Astrocyte of the spinal cord (primary cell): ENCODE measurements at regions not wholly inside any gene's neighbourhood (a gene's known extent, or its start where the extent isn't known, plus 50 kb on each side); places are given as distances from the start of the nearest gene placed in this dataset.

Source experiments
- DNase-seq: peaks from one replicate; pipeline ENCODE4 v3.0.0; 2011; ENCODE audit warnings: low read depth, low spot score
- H3K4me3 ChIP-seq: 2 replicates; pipeline ENCODE4 v1.5.1; 2011; ENCODE audit warnings: low read depth, mild to moderate bottlenecking, low read length, moderate library complexity
- CTCF ChIP-seq: IDR thresholded peaks from 2 replicates; pipeline ENCODE4 v1.5.1; 2012; ENCODE audit warnings: low read depth, mild to moderate bottlenecking, low read length, inconsistent platforms
- in situ Hi-C: cut with HindIII; loops from 2 replicates; pipeline ENCODE4 v1.10.0; 2017; ENCODE audit warnings: low sequenced_read_pairs

GRCh38 chr15:36422631-36423030 is 156.8 kb upstream of the CDIN1 start:
- DNase-seq = no peak
- no peak for TF ChIP-seq CTCF
- no peak overlapping the region for H3K4me3 ChIP-seq
- in situ Hi-C loops = no loop called here

- H3K4me3 ChIP-seq = no peak overlapping the region
- no peak for DNase-seq
- no peak for TF ChIP-seq CTCF
- in situ Hi-C loops = no loop called here
Observed at GRCh38 chr15:36426691-36427090, 152.7 kb upstream of the CDIN1 start.

GRCh38 chr15:36428102-36428845 is 151.2 kb upstream of the CDIN1 start:
- TF ChIP-seq CTCF = no peak
- peak; percentile 99 for DNase-seq

GRCh38 chr15:36429707-36430106 is 149.7 kb upstream of the CDIN1 start:
- no peak overlapping the region for H3K4me3 ChIP-seq
- in situ Hi-C loops = no loop called here
- no peak for DNase-seq
- TF ChIP-seq CTCF = no peak

More at GRCh38 chr15:36428102-36428845, 151.2 kb upstream of the CDIN1 start:
- in situ Hi-C loops = no loop called here
- no peak overlapping the region for H3K4me3 ChIP-seq

- no peak for TF ChIP-seq CTCF
- in situ Hi-C loops = no loop called here
- no peak for DNase-seq
- no peak overlapping the region for H3K4me3 ChIP-seq
Observed at GRCh38 chr15:36430280-36430679, 149.1 kb upstream of the CDIN1 start.

- DNase-seq = no peak
- in situ Hi-C loops = no loop called here
- no peak for TF ChIP-seq CTCF
- no peak overlapping the region for H3K4me3 ChIP-seq
Observed at GRCh38 chr15:36430726-36431265, 148.6 kb upstream of the CDIN1 start.
